Endodermal cell (in vitro differentiated cells): ENCODE measurements at regions not wholly inside any gene's neighbourhood (a gene's known extent, or its start where the extent isn't known, plus 50 kb on each side); places are given as distances from the start of the nearest gene placed in this dataset.
A peak's percentile ranks its signal among the peaks of the same experiment; 100 is the strongest.

Source experiments
- DNase-seq: peaks from one replicate; pipeline ENCODE4 v3.0.0-alpha.2; 2017
- H3K27ac ChIP-seq: 2 replicates; pipeline ENCODE4 v1.5.1; 2013; ENCODE audit warnings: mild to moderate bottlenecking, low read depth, low read length, moderate library complexity
- H3K27me3 ChIP-seq: 2 replicates; pipeline ENCODE4 v1.6.1; 2013; ENCODE audit warnings: mild to moderate bottlenecking, low read length, moderate library complexity; ENCODE audit not compliant: insufficient read depth, control insufficient read depth, poor library complexity, severe bottlenecking
- H3K36me3 ChIP-seq: 2 replicates; pipeline ENCODE4 v1.7.0; 2013; ENCODE audit warnings: mild to moderate bottlenecking, low read length, moderate library complexity; ENCODE audit not compliant: control insufficient read depth, insufficient read depth
- H3K4me1 ChIP-seq: one replicate; pipeline ENCODE4 v1.7.0; 2013; ENCODE audit warnings: low read length; ENCODE audit not compliant: control insufficient read depth, insufficient read depth
- H3K4me3 ChIP-seq: 2 replicates; pipeline ENCODE4 v1.5.1; 2013; ENCODE audit warnings: mild to moderate bottlenecking, low read length, moderate library complexity
- H3K9ac ChIP-seq: 2 replicates; pipeline ENCODE4 v1.6.1; 2013; ENCODE audit warnings: mild to moderate bottlenecking, low read length, moderate library complexity; ENCODE audit not compliant: poor library complexity, severe bottlenecking; ENCODE audit errors: extremely low read depth
- H3K9me3 ChIP-seq: 2 replicates; pipeline ENCODE4 v1.6.1; 2013; ENCODE audit warnings: mild to moderate bottlenecking, low read length, moderate library complexity; ENCODE audit not compliant: control insufficient read depth
- H3K27ac Mint-ChIP-seq: 2 replicates; pipeline ENCODE4 v1.8.0; 2020; ENCODE audit warnings: mixed read lengths
- H3K27me3 Mint-ChIP-seq: 2 replicates; pipeline ENCODE4 v1.8.0; 2021; ENCODE audit warnings: mild to moderate bottlenecking, mixed read lengths; ENCODE audit not compliant: insufficient read depth
- H3K36me3 Mint-ChIP-seq: 2 replicates; pipeline ENCODE4 v1.8.0; 2020; ENCODE audit warnings: low read depth, mixed read lengths
- H3K4me1 Mint-ChIP-seq: 2 replicates; pipeline ENCODE4 v1.8.0; 2020; ENCODE audit warnings: mixed read lengths
- H3K4me3 Mint-ChIP-seq: 2 replicates; pipeline ENCODE4 v1.8.0; 2020; ENCODE audit warnings: mild to moderate bottlenecking, moderate library complexity, mixed read lengths
- H3K9me3 Mint-ChIP-seq: 2 replicates; pipeline ENCODE4 v1.8.0; 2020; ENCODE audit warnings: mild to moderate bottlenecking, mixed read lengths
- CTCF ChIP-seq: fragments of 200-600 bp; sonication (generic); conservative IDR thresholded peaks from 2 replicates; pipeline ENCODE4 v1.5.0; 2021; ENCODE audit warnings: antibody characterized with exemption, mild to moderate bottlenecking
- WGBS, 2 experiments: methylation state at CpG; one replicate each; pipeline versions ENCODE4 v1.1.5 to v1.1.7; 2013; ENCODE audit warnings: missing lambda C conversion rate in 2 of 2, mixed read lengths in 1 of 2; ENCODE audit not compliant: insufficient coverage in 1 of 2, insufficient read length in 1 of 2; 5-methylcytosine and 5-hydroxymethylcytosine counted together

DNA sequence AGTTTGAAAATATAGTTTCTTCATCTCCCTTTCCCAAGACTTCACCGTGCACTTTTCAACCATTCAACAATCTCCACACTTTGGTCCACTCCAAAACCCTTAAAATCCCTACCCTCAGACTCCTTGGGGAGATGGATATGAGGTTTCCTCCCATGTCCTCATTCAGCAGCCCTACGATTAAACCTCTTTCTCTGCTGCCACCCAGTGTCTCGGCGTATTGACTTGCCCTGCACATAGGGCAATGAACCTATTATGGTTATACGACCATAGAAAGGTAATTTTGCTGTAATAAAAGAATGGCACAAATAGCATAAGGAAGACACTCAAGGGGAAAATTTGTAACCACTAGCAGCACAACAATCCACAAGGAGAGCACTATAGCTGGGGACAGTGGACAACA, 803.5 kb downstream of the TLE1 start:
- DNase-seq, result peak; percentile 59
- no peak overlapping the region for H3K27ac ChIP-seq
- H3K9me3 Mint-ChIP-seq, result peaks cover 3% of the 10 kb centered on the region
- H3K36me3 ChIP-seq, result no peaks in the 10 kb centered on the region
- no peak overlapping the region for H3K9ac ChIP-seq
- H3K27me3 ChIP-seq, result no peaks in the 10 kb centered on the region
- no peak overlapping the region for H3K4me3 ChIP-seq
- peak; percentile 40 for TF ChIP-seq CTCF
- 93 to 100% methylated on average over 1 to 5 of the region's 5 CpGs for WGBS, 2 experiments
- H3K4me1 Mint-ChIP-seq, result peaks cover 21% of the 10 kb centered on the region
- no peak overlapping the region for H3K27ac Mint-ChIP-seq
- H3K4me3 Mint-ChIP-seq, result no peak overlapping the region
- H3K36me3 Mint-ChIP-seq, result peaks cover 4% of the 10 kb centered on the region
- no peaks in the 10 kb centered on the region for H3K9me3 ChIP-seq
- peaks cover 7% of the 10 kb centered on the region for H3K4me1 ChIP-seq
- no peaks in the 10 kb centered on the region for H3K27me3 Mint-ChIP-seq

GRCh38 chr9:80883826-80884579, 805.3 kb downstream of the TLE1 start:
- TF ChIP-seq CTCF, result no peak
- WGBS, 2 experiments, result 74 to 92% methylated on average over 3 of the region's 5 CpGs

DNA sequence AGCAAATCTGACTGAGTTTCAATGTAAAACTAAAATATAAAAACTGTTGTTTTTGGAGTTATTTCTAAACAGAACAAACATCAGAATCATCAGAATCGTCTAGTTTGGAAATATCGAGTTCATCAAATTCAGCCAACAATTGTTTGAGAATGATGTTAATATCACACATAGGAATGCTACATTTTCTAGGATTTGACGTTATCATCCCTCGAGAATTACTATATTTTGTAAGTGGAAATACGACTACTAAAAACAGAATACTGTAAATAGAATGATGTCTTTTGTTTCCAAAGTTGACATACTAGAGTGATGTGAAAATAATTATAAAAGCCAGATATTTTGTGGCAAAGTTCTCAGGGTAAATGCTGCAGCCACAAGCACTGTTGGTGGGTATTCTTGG, 805.9 kb downstream of the TLE1 start:
- peaks cover 3% of the 10 kb centered on the region for H3K9me3 Mint-ChIP-seq
- peaks cover 4% of the 10 kb centered on the region for H3K36me3 Mint-ChIP-seq
- WGBS, 2 experiments, result 90 to 99% methylated on average over 4 to 5 of the region's 5 CpGs
- no peak for TF ChIP-seq CTCF
- H3K27ac Mint-ChIP-seq, result peak overlapping the region; percentile 6
- peaks cover 21% of the 10 kb centered on the region for H3K4me1 Mint-ChIP-seq
- no peak overlapping the region for H3K4me3 Mint-ChIP-seq
- Histone ChIP-seq H3K27me3 (no peaks in the 10 kb centered on the region), H3K9ac (no peak overlapping the region), H3K27ac (no peak overlapping the region), H3K4me1 (peaks cover 7% of the 10 kb centered on the region), H3K4me3 (no peak overlapping the region), H3K9me3 (no peaks in the 10 kb centered on the region), H3K36me3 (no peaks in the 10 kb centered on the region)
- no peak for DNase-seq
- no peaks in the 10 kb centered on the region for H3K27me3 Mint-ChIP-seq

More at GRCh38 chr9:80883826-80884579, 805.3 kb downstream of the TLE1 start:
- Histone ChIP-seq H3K36me3 (no peaks in the 10 kb centered on the region), H3K9me3 (no peaks in the 10 kb centered on the region), H3K4me3 (no peak overlapping the region), H3K9ac (no peak overlapping the region), H3K27me3 (no peaks in the 10 kb centered on the region), H3K27ac (no peak overlapping the region), H3K4me1 (peaks cover 7% of the 10 kb centered on the region)
- no peaks in the 10 kb centered on the region for H3K27me3 Mint-ChIP-seq
- DNase-seq, result no peak
- peaks cover 4% of the 10 kb centered on the region for H3K36me3 Mint-ChIP-seq
- peak overlapping the region; percentile 6 for H3K27ac Mint-ChIP-seq
- H3K4me1 Mint-ChIP-seq, result peaks cover 21% of the 10 kb centered on the region
- no peak overlapping the region for H3K4me3 Mint-ChIP-seq
- peaks cover 3% of the 10 kb centered on the region for H3K9me3 Mint-ChIP-seq
